ENCODE measurements at regions not wholly inside any gene's neighbourhood (a gene's known extent, or its start where the extent isn't known, plus 50 kb on each side); places are given as distances from the start of the nearest gene placed in this dataset.

GRCh38 chr19:34828156-34828555, 55.1 kb upstream of the ZNF599 start:
- H3K9me3 ChIP-seq: no peaks in the 10 kb centered on the region

GRCh38 chr19:34825212-34825611, 52.2 kb upstream of the ZNF599 start:
- TF ChIP-seq Cebpa-rat (IDR thresholded peaks at IDR 0.05): no peak
- Histone ChIP-seq H4K20me1 (no peaks in the 10 kb centered on the region), H3K9me3 (peaks cover 7% of the 10 kb centered on the region; the same call in 1 of the 2 replicates), H3K4me2 (no peak overlapping the region), H3K9ac (no peak overlapping the region), H3K4me3 (no peak overlapping the region), H3K27ac (no peak overlapping the region), H3K36me3 (peaks cover 8% of the 10 kb centered on the region; the same call in 1 of the 2 replicates), H3K4me1 (no peaks in the 10 kb centered on the region), H3K27me3 (no peaks in the 10 kb centered on the region)

More at GRCh38 chr19:34828156-34828555, 55.1 kb upstream of the ZNF599 start:
- Histone ChIP-seq H3K4me1 (no peaks in the 10 kb centered on the region), H3K4me2 (no peak overlapping the region), H3K9ac (no peak overlapping the region), H3K4me3 (no peak overlapping the region), H3K27me3 (no peaks in the 10 kb centered on the region), H3K36me3 (peaks cover 8% of the 10 kb centered on the region; the same call in 1 of the 2 replicates), H3K27ac (no peak overlapping the region), H4K20me1 (no peaks in the 10 kb centered on the region)
- TF ChIP-seq Cebpa-rat (IDR thresholded peaks at IDR 0.05): no peak

- Histone ChIP-seq H3K9me3 (peaks cover 12% of the 10 kb centered on the region; the same call in 1 of the 2 replicates), H3K4me3 (no peak overlapping the region), H4K20me1 (no peaks in the 10 kb centered on the region), H3K4me1 (no peaks in the 10 kb centered on the region), H3K27ac (no peak overlapping the region), H3K27me3 (no peaks in the 10 kb centered on the region), H3K4me2 (no peak overlapping the region), H3K9ac (no peak overlapping the region), H3K36me3 (peaks cover 8% of the 10 kb centered on the region; the same call in 1 of the 2 replicates)
- TF ChIP-seq Cebpa-rat (IDR thresholded peaks at IDR 0.05): no peak
Measured at GRCh38 chr19:34824686-34825085, 51.7 kb upstream of the ZNF599 start.

All from BLaER1 (cell line).